NCI-H345 treated with DMSO at 0.1 percent for 48 hours (cell line): ENCODE measurements at regions not wholly inside any gene's neighbourhood (a gene's known extent, or its start where the extent isn't known, plus 50 kb on each side); places are given as distances from the start of the nearest gene placed in this dataset.

Experiments
- DNase-seq: peaks from one replicate; lab custom pipeline; 2025; ENCODE audit not compliant: unreplicated experiment; lab: John Stamatoyannopoulos, UW

- peak; percentile 17 for DNase-seq
These were observed 117.4 kb downstream of the IRF8 start for GRCh38 chr16:86016201-86016965.

- DNase-seq, result no peak
These were observed 119.1 kb downstream of the IRF8 start for GRCh38 chr16:86018071-86018470.

GRCh38 chr16:86018487-86018886 is 119.5 kb downstream of the IRF8 start:
- DNase-seq, result no peak

GRCh38 chr16:86018941-86019340 is 120.0 kb downstream of the IRF8 start:
- no peak for DNase-seq

GRCh38 chr16:86019446-86020047 is 120.6 kb downstream of the IRF8 start:
- no peak for DNase-seq

GRCh38 chr16:86020971-86021370 is 122.0 kb downstream of the IRF8 start:
- no peak for DNase-seq

GRCh38 chr16:86022381-86022960 is 123.5 kb downstream of the IRF8 start:
- no peak for DNase-seq

GRCh38 chr16:86024210-86024609 is 125.2 kb downstream of the IRF8 start:
- no peak for DNase-seq

- DNase-seq, result no peak
These were observed 126.7 kb downstream of the IRF8 start for GRCh38 chr16:86025706-86026105.

GRCh38 chr16:86026171-86026910 is 127.4 kb downstream of the IRF8 start:
- DNase-seq, result no peak

GRCh38 chr16:86026916-86027315 is 128.0 kb downstream of the IRF8 start:
- DNase-seq, result no peak

- DNase-seq, result no peak
These were observed 128.6 kb downstream of the IRF8 start for GRCh38 chr16:86027373-86028126.

GRCh38 chr16:86029131-86029741 is 130.3 kb downstream of the IRF8 start:
- no peak for DNase-seq

- DNase-seq, result no peak
These were observed 131.2 kb downstream of the IRF8 start for GRCh38 chr16:86030116-86030515.

GRCh38 chr16:86031141-86031678 is 132.2 kb downstream of the IRF8 start:
- DNase-seq, result no peak

GRCh38 chr16:86033016-86033474 is 134.1 kb downstream of the IRF8 start:
- no peak for DNase-seq

- DNase-seq, result no peak
These were observed 135.0 kb downstream of the IRF8 start for GRCh38 chr16:86033971-86034370.

- DNase-seq, result no peak
These were observed 135.5 kb downstream of the IRF8 start for GRCh38 chr16:86034421-86034919.

- DNase-seq, result no peak
These were observed 136.9 kb downstream of the IRF8 start for GRCh38 chr16:86035906-86036305.
